Trophoblast cell (in vitro differentiated cells and primary cell): ENCODE measurements at regions not wholly inside any gene's neighbourhood (a gene's known extent, or its start where the extent isn't known, plus 50 kb on each side); places are given as distances from the start of the nearest gene placed in this dataset.

Source experiments
- DNase-seq, 2 donors: peaks; one replicate each; pipeline ENCODE4 v3.0.0-alpha.2; 2016
- H2AFZ ChIP-seq: 2 replicates; pipeline ENCODE4 v1.6.1; 2013; ENCODE audit warnings: low read length, moderate library complexity, mild to moderate bottlenecking; ENCODE audit not compliant: insufficient read depth, poor library complexity
- H2AK5ac ChIP-seq: 2 replicates; pipeline ENCODE4 v1.6.1; 2013; ENCODE audit warnings: mild to moderate bottlenecking, low read length
- H2BK120ac ChIP-seq: 2 replicates; pipeline ENCODE4 v1.6.1; 2013; ENCODE audit warnings: low read length, mild to moderate bottlenecking, moderate library complexity; ENCODE audit not compliant: insufficient read depth, poor library complexity
- H2BK12ac ChIP-seq: 2 replicates; pipeline ENCODE4 v1.6.1; 2013; ENCODE audit warnings: mild to moderate bottlenecking, low read length, moderate library complexity
- H2BK5ac ChIP-seq: 2 replicates; pipeline ENCODE4 v1.6.1; 2013; ENCODE audit warnings: low read length, low read depth, moderate library complexity, mild to moderate bottlenecking; ENCODE audit not compliant: poor library complexity
- H3K14ac ChIP-seq: 2 replicates; pipeline ENCODE4 v1.6.1; 2013; ENCODE audit warnings: mild to moderate bottlenecking, low read length
- H3K18ac ChIP-seq: 2 replicates; pipeline ENCODE4 v1.6.1; 2013; ENCODE audit warnings: mild to moderate bottlenecking, low read length
- H3K23ac ChIP-seq: 2 replicates; pipeline ENCODE4 v1.6.1; 2013; ENCODE audit warnings: low read length
- H3K27ac ChIP-seq: 2 replicates; pipeline ENCODE4 v1.5.1; 2013; ENCODE audit warnings: low read depth, mild to moderate bottlenecking, inconsistent platforms, low read length, moderate library complexity
- H3K27me3 ChIP-seq: 2 replicates; pipeline ENCODE4 v1.6.1; 2013; ENCODE audit warnings: inconsistent platforms, mild to moderate bottlenecking, low read length, moderate library complexity; ENCODE audit not compliant: insufficient read depth
- H3K36me3 ChIP-seq, 2 experiments: 1 replicate in 1 of 2; 2 replicates in 1 of 2; pipeline ENCODE4 v1.6.1; 2013; ENCODE audit warnings: low read length in 2 of 2, mild to moderate bottlenecking in 2 of 2, moderate library complexity in 1 of 2; ENCODE audit not compliant: insufficient read depth in 2 of 2, control insufficient read depth in 1 of 2
- H3K4ac ChIP-seq: 2 replicates; pipeline ENCODE4 v1.6.1; 2013; ENCODE audit warnings: low read depth, mild to moderate bottlenecking, low read length, moderate library complexity
- H3K4me1 ChIP-seq, 2 experiments: 1 replicate in 1 of 2; 2 replicates in 1 of 2; pipeline ENCODE4 v1.6.1; 2013; ENCODE audit warnings: low read length in 2 of 2, mild to moderate bottlenecking in 2 of 2, moderate library complexity in 1 of 2; ENCODE audit not compliant: insufficient read depth in 2 of 2, control insufficient read depth in 1 of 2
- H3K4me2 ChIP-seq: 2 replicates; pipeline ENCODE4 v1.6.1; 2013; ENCODE audit warnings: inconsistent platforms, mild to moderate bottlenecking, low read length, moderate library complexity
- H3K4me3 ChIP-seq: 2 replicates; pipeline ENCODE4 v1.5.1; 2013; ENCODE audit warnings: mild to moderate bottlenecking, low read depth, low read length, inconsistent platforms
- H3K79me1 ChIP-seq: one replicate; pipeline ENCODE4 v1.6.1; 2013; ENCODE audit warnings: low read length
- H3K79me2 ChIP-seq: 2 replicates; pipeline ENCODE4 v1.6.1; 2013; ENCODE audit warnings: low read length, mild to moderate bottlenecking; ENCODE audit not compliant: control insufficient read depth, insufficient read depth, poor library complexity
- H3K9ac ChIP-seq: 2 replicates; pipeline ENCODE4 v1.6.1; 2013; ENCODE audit warnings: mild to moderate bottlenecking, low read length
- H3K9me3 ChIP-seq: 2 replicates; pipeline ENCODE4 v1.6.1; 2013; ENCODE audit warnings: low read depth, mild to moderate bottlenecking, control low read depth, inconsistent platforms, low read length; ENCODE audit not compliant: insufficient read depth
- H4K12ac ChIP-seq: 2 replicates; pipeline ENCODE4 v1.6.1; 2013; ENCODE audit warnings: low read depth, mild to moderate bottlenecking, low read length, moderate library complexity
- H4K8ac ChIP-seq: 2 replicates; pipeline ENCODE4 v1.6.1; 2013; ENCODE audit warnings: low read depth, mild to moderate bottlenecking, low read length, moderate library complexity
- H4K91ac ChIP-seq: one replicate; pipeline ENCODE4 v1.6.1; 2013; ENCODE audit warnings: low read depth, mild to moderate bottlenecking, low read length, moderate library complexity
- WGBS: extraction: QIAGEN DNeasy Blood & Tissue Kit; methylation state at CpG from one replicate; pipeline ENCODE4 v1.1.7; 2013; ENCODE audit warnings: missing lambda C conversion rate; ENCODE audit not compliant: insufficient read length, insufficient coverage; ENCODE audit errors: extremely low coverage; 5-methylcytosine and 5-hydroxymethylcytosine counted together

- Histone ChIP-seq H2BK120ac (no peak overlapping the region), H2AK5ac (no peak overlapping the region), H2BK12ac (no peak overlapping the region), H2AFZ (no peak overlapping the region), H3K36me3 (peaks cover 0 to 2% of the 10 kb centered on the region in 2 experiments), H4K8ac (no peak overlapping the region), H3K27me3 (no peaks in the 10 kb centered on the region), H3K23ac (no peak overlapping the region), H3K4me3 (no peak overlapping the region), H4K91ac (no peak overlapping the region), H3K4me2 (no peak overlapping the region), H3K18ac (no peak overlapping the region), H4K12ac (no peak overlapping the region), H3K27ac (no peak overlapping the region), H3K4me1 (no peaks in the 10 kb centered on the region), H3K4ac (no peak overlapping the region), H3K14ac (no peak overlapping the region), H3K79me2 (no peaks in the 10 kb centered on the region), H3K9ac (no peak overlapping the region), H3K79me1 (no peaks in the 10 kb centered on the region), H3K9me3 (peaks cover 6% of the 10 kb centered on the region), H2BK5ac (no peak overlapping the region)
- WGBS = no CpG with 5 or more reads among the region's 3 CpGs
- no peak for DNase-seq
These were observed 187.9 kb downstream of the CDC14C start for GRCh38 chr7:49112222-49112621.

GRCh38 chr7:49112647-49113046 is 188.3 kb downstream of the CDC14C start:
- Histone ChIP-seq H3K23ac (no peak overlapping the region), H3K14ac (no peak overlapping the region), H2AK5ac (no peak overlapping the region), H2BK12ac (no peak overlapping the region), H2BK120ac (no peak overlapping the region), H3K4me2 (no peak overlapping the region), H3K36me3 (no peaks in the 10 kb centered on the region), H2BK5ac (no peak overlapping the region), H3K9ac (no peak overlapping the region), H3K27me3 (no peaks in the 10 kb centered on the region), H4K91ac (no peak overlapping the region), H3K4ac (no peak overlapping the region), H3K18ac (no peak overlapping the region), H3K9me3 (peaks cover 4% of the 10 kb centered on the region), H3K79me2 (no peaks in the 10 kb centered on the region), H2AFZ (no peak overlapping the region), H4K12ac (no peak overlapping the region), H4K8ac (no peak overlapping the region), H3K4me3 (no peak overlapping the region), H3K4me1 (no peaks in the 10 kb centered on the region), H3K79me1 (no peaks in the 10 kb centered on the region), H3K27ac (no peak overlapping the region)
- no CpG with 5 or more reads among the region's 5 CpGs for WGBS
- no peak for DNase-seq

- Histone ChIP-seq H3K18ac (no peak overlapping the region), H3K36me3 (no peaks in the 10 kb centered on the region), H4K8ac (no peak overlapping the region), H2BK5ac (no peak overlapping the region), H2AFZ (no peak overlapping the region), H3K27ac (no peak overlapping the region), H3K27me3 (no peaks in the 10 kb centered on the region), H3K23ac (peak overlapping the region; percentile 62), H3K4me3 (no peak overlapping the region), H4K91ac (no peak overlapping the region), H3K9me3 (no peaks in the 10 kb centered on the region), H3K79me1 (no peaks in the 10 kb centered on the region), H2BK120ac (no peak overlapping the region), H2AK5ac (no peak overlapping the region), H2BK12ac (no peak overlapping the region), H3K14ac (no peak overlapping the region), H3K4me2 (no peak overlapping the region), H3K4ac (no peak overlapping the region), H3K4me1 (peaks cover 0 to 5% of the 10 kb centered on the region in 2 experiments), H4K12ac (no peak overlapping the region), H3K79me2 (no peaks in the 10 kb centered on the region), H3K9ac (no peak overlapping the region)
- DNase-seq = no peak
- WGBS = no CpG with 5 or more reads among the region's 2 CpGs
These were observed 195.4 kb downstream of the CDC14C start for GRCh38 chr7:49119706-49120105.

GRCh38 chr7:49125246-49125645 is 200.9 kb downstream of the CDC14C start:
- no peak overlapping the region for H3K18ac ChIP-seq
- no peak overlapping the region for H2BK5ac ChIP-seq
- no CpG with 5 or more reads among the region's 3 CpGs for WGBS
- H2AK5ac ChIP-seq = no peak overlapping the region
- H3K79me2 ChIP-seq = no peaks in the 10 kb centered on the region
- no peak for DNase-seq
- H3K4me3 ChIP-seq = no peak overlapping the region
- H3K79me1 ChIP-seq = no peaks in the 10 kb centered on the region
- H3K36me3 ChIP-seq = no peaks in the 10 kb centered on the region
- H4K12ac ChIP-seq = no peak overlapping the region
- H2BK120ac ChIP-seq = no peak overlapping the region
- H2BK12ac ChIP-seq = no peak overlapping the region
- no peaks in the 10 kb centered on the region for H3K9me3 ChIP-seq
- no peak overlapping the region for H3K9ac ChIP-seq
- H2AFZ ChIP-seq = no peak overlapping the region
- H3K4ac ChIP-seq = no peak overlapping the region
- H4K91ac ChIP-seq = no peak overlapping the region
- H4K8ac ChIP-seq = no peak overlapping the region
- H3K23ac ChIP-seq = no peak overlapping the region
- H3K27ac ChIP-seq = no peak overlapping the region
- H3K27me3 ChIP-seq = no peaks in the 10 kb centered on the region
- no peaks in the 10 kb centered on the region for H3K4me1 ChIP-seq
- H3K4me2 ChIP-seq = no peak overlapping the region
- H3K14ac ChIP-seq = no peak overlapping the region
